ENCODE measurements at regions not wholly inside any gene's neighbourhood (a gene's known extent, or its start where the extent isn't known, plus 50 kb on each side); places are given as distances from the start of the nearest gene placed in this dataset.

DNA sequence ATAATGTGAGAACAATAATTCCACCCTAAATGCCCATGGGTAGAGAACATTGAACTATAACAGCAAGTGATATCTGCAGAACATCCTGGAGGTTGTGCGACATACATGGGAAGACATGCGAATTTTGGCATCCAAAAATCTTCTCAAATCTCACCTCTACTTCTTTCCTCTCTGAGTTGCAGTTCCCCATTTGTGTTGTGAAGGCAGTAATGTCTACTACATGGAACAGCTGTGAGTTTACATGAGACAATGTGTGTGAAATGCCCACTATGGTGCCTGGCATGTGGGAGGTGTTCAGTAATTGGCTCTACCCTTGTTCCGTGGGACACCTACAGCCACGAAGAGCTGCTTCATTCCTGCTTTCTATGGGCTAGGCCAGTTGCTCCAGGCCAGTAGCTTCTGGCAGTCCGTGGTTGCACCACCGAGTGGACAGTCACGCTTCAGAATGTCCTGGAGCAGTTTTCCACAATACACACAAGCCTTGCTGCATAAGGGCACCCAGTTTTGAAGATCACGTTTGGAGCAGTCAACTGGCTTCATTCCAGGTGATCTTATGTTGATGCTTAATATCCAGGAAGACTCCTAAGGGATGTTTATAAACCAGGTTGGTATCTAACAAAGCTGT, 297.7 kb downstream of the DEPDC1B start:
- no peak overlapping the region for H3K27ac ChIP-seq (ENCODE audit: extremely low read length, insufficient read depth, low read length)
- H3K9me3 ChIP-seq (ENCODE audit: low read length) = no peaks in the 10 kb centered on the region
- no peak for ATAC-seq
- no peaks in the 10 kb centered on the region for H3K36me3 ChIP-seq (replicated peaks in 1 of 2; ENCODE audit: control insufficient read depth in 1 of 2, insufficient read depth in 2 of 2, low read length in 2 of 2)
- 100% methylated on average over 5 of the region's 8 CpGs for WGBS (ENCODE audit: low lambda C conversion rate)
- H2AFZ ChIP-seq (ENCODE audit: low read length) = no peak overlapping the region
- no peak for DNase-seq (ENCODE audit: low spot score)
- ChIA-PET POLR2A (no interaction called here), CTCF (ENCODE audit: low intra/inter-chr PET ratio, low total read pairs) (no interaction called here)
- peaks cover 29% of the 10 kb centered on the region for H3K4me1 ChIP-seq (ENCODE audit: insufficient read depth, low read length)
- TF ChIP-seq SAFB2 (CRISPR knock-in tag; IDR thresholded peaks at IDR 0.05; ENCODE audit: borderline replicate concordance, low read depth) = no peak
- TF ChIP-seq, protein P1, sequence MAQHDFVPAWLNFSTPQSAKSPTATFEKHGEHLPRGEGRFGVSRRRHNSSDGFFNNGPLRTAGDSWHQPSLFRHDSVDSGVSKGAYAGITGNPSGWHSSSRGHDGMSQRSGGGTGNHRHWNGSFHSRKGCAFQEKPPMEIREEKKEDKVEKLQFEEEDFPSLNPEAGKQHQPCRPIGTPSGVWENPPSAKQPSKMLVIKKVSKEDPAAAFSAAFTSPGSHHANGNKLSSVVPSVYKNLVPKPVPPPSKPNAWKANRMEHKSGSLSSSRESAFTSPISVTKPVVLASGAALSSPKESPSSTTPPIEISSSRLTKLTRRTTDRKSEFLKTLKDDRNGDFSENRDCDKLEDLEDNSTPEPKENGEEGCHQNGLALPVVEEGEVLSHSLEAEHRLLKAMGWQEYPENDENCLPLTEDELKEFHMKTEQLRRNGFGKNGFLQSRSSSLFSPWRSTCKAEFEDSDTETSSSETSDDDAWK (CRISPR knock-in tag; IDR thresholded peaks at IDR 0.05) = no peak
- no peak for TF ChIP-seq MBD4 (IDR thresholded peaks at IDR 0.05; ENCODE audit: borderline replicate concordance, low read length)
- H3K4me3 ChIP-seq (replicated peaks in 1 of 3; ENCODE audit: insufficient read depth in 1 of 3, low read depth in 2 of 3, low read length in 3 of 3) = no peak overlapping the region
- H3K27me3 ChIP-seq (ENCODE audit: control insufficient read depth in 1 of 2, insufficient read depth in 2 of 2, low read length in 2 of 2) = no peaks in the 10 kb centered on the region
- H3K9ac ChIP-seq (ENCODE audit: insufficient read depth, low read depth, low read length) = no peak overlapping the region
- FAIRE-seq = no peak
- H4K20me1 ChIP-seq (ENCODE audit: insufficient read depth, low read length) = no peaks in the 10 kb centered on the region
- BruUV-seq (replicated peaks) = no TSS peak
- intact Hi-C loops (cut with micrococcal nuclease; ENCODE audit: unreplicated experiment) = no loop called here
- in situ Hi-C loops (cut with HindIII; ENCODE audit: extremely low pct_ligation_motif_present, low pct_unique_long_range_greater_than_20kb) = no loop called here
- H3K79me2 ChIP-seq (ENCODE audit: insufficient read depth, low read length) = no peaks in the 10 kb centered on the region
- no peak overlapping the region for H3K4me2 ChIP-seq (ENCODE audit: low read depth, low read length)

DNA sequence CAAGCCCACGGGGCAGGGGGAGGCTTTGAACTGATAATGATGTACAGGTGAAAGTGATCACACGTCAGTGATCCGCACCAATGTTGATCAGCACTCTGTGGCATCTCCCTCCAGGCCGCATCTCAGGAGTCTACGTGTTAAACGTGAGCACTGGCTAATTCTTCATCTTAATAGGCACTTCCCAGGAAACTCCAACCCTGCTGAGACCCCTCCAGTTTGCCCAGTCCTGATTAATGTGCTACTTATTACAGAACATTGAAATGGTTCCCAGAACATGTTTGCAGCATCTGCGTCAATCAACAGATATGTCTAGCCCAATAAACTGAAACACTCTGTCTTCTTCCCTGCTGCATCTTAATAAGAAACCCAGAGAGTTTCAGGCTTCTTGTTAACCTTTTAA, 298.4 kb downstream of the DEPDC1B start:
- DNase-seq (ENCODE audit: low spot score) (no peak), ATAC-seq (no peak), FAIRE-seq (no peak)
- in situ Hi-C loops (cut with HindIII; ENCODE audit: extremely low pct_ligation_motif_present, low pct_unique_long_range_greater_than_20kb) (no loop called here), intact Hi-C loops (cut with micrococcal nuclease; ENCODE audit: unreplicated experiment) (no loop called here)
- Histone ChIP-seq H3K9me3 (ENCODE audit: low read length) (no peaks in the 10 kb centered on the region), H3K9ac (ENCODE audit: insufficient read depth, low read depth, low read length) (no peak overlapping the region), H3K4me2 (ENCODE audit: low read depth, low read length) (no peak overlapping the region), H3K4me1 (ENCODE audit: insufficient read depth, low read length) (peaks cover 33% of the 10 kb centered on the region), H3K79me2 (ENCODE audit: insufficient read depth, low read length) (no peaks in the 10 kb centered on the region), H3K4me3 (replicated peaks in 1 of 3; ENCODE audit: insufficient read depth in 1 of 3, low read depth in 2 of 3, low read length in 3 of 3) (no peak overlapping the region), H3K36me3 (replicated peaks in 1 of 2; ENCODE audit: control insufficient read depth in 1 of 2, insufficient read depth in 2 of 2, low read length in 2 of 2) (no peaks in the 10 kb centered on the region), H2AFZ (ENCODE audit: low read length) (no peak overlapping the region), H3K27ac (ENCODE audit: extremely low read length, insufficient read depth, low read length) (no peak overlapping the region), H3K27me3 (ENCODE audit: control insufficient read depth in 1 of 2, insufficient read depth in 2 of 2, low read length in 2 of 2) (no peaks in the 10 kb centered on the region), H4K20me1 (ENCODE audit: insufficient read depth, low read length) (no peaks in the 10 kb centered on the region)
- CTCF ChIA-PET (ENCODE audit: low intra/inter-chr PET ratio, low total read pairs) = no interaction called here
- POLR2A ChIA-PET = no interaction called here
- no TSS peak for BruUV-seq (replicated peaks)
- WGBS (ENCODE audit: low lambda C conversion rate) = 78% methylated on average over 7 of the region's 7 CpGs
- TF ChIP-seq FOXM1 (CRISPR knock-in tag; IDR thresholded peaks at IDR 0.05) (no peak), ZNF274 (CRISPR knock-in tag; IDR thresholded peaks at IDR 0.05) (no peak), NONO (IDR thresholded peaks at IDR 0.05) (no peak), NONO (CRISPR knock-in tag; conservative IDR thresholded peaks at IDR 0.05) (no peak), ZNF549 (CRISPR knock-in tag; IDR thresholded peaks at IDR 0.05) (no peak), ZNF30 (CRISPR knock-in tag; IDR thresholded peaks at IDR 0.05) (no peak), ZNF441 (CRISPR knock-in tag; IDR thresholded peaks at IDR 0.05; ENCODE audit: borderline replicate concordance) (no peak), ZNF468 (CRISPR knock-in tag; IDR thresholded peaks at IDR 0.05) (no peak), RFXAP (CRISPR knock-in tag; IDR thresholded peaks at IDR 0.05; ENCODE audit: borderline replicate concordance) (no peak)
- TF ChIP-seq, protein P2, sequence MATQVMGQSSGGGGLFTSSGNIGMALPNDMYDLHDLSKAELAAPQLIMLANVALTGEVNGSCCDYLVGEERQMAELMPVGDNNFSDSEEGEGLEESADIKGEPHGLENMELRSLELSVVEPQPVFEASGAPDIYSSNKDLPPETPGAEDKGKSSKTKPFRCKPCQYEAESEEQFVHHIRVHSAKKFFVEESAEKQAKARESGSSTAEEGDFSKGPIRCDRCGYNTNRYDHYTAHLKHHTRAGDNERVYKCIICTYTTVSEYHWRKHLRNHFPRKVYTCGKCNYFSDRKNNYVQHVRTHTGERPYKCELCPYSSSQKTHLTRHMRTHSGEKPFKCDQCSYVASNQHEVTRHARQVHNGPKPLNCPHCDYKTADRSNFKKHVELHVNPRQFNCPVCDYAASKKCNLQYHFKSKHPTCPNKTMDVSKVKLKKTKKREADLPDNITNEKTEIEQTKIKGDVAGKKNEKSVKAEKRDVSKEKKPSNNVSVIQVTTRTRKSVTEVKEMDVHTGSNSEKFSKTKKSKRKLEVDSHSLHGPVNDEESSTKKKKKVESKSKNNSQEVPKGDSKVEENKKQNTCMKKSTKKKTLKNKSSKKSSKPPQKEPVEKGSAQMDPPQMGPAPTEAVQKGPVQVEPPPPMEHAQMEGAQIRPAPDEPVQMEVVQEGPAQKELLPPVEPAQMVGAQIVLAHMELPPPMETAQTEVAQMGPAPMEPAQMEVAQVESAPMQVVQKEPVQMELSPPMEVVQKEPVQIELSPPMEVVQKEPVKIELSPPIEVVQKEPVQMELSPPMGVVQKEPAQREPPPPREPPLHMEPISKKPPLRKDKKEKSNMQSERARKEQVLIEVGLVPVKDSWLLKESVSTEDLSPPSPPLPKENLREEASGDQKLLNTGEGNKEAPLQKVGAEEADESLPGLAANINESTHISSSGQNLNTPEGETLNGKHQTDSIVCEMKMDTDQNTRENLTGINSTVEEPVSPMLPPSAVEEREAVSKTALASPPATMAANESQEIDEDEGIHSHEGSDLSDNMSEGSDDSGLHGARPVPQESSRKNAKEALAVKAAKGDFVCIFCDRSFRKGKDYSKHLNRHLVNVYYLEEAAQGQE (IDR thresholded peaks at IDR 0.05; ENCODE audit: borderline replicate concordance in 1 of 2, low read depth in 1 of 2, low read length in 2 of 2) = no peak
